Transverse colon (tissue), 3 donors: ENCODE measurements at regions not wholly inside any gene's neighbourhood (a gene's known extent, or its start where the extent isn't known, plus 50 kb on each side); places are given as distances from the start of the nearest gene placed in this dataset.

ENCODE experiments used
- POLR2A ChIP-seq: fragments of 450-650 bp; IDR thresholded peaks from one replicate; pipeline ENCODE4 v1.6.1; 2016; ENCODE audit warnings: antibody characterized with exemption, mild to moderate bottlenecking, moderate library complexity
- TF ChIP-seq, protein P1 (sequence below), 5 experiments: fragments of 200-600 bp in 3 of 5; fragments of 450-650 bp in 2 of 5; sonication (generic) in 3 of 5; IDR thresholded peaks; 1 replicate in 2 of 5; 2 replicates in 3 of 5; pipeline ENCODE4 v1.5.1; 2016 to 2017; ENCODE audit warnings: antibody characterized with exemption in 5 of 5, inconsistent platforms in 3 of 5, mild to moderate bottlenecking in 2 of 5, moderate library complexity in 1 of 5

GRCh38 chr7:33766405-33766804 lies 138.9 kb upstream of the BMPER start:
- TF ChIP-seq POLR2A, result no peak
- TF ChIP-seq, protein P1, sequence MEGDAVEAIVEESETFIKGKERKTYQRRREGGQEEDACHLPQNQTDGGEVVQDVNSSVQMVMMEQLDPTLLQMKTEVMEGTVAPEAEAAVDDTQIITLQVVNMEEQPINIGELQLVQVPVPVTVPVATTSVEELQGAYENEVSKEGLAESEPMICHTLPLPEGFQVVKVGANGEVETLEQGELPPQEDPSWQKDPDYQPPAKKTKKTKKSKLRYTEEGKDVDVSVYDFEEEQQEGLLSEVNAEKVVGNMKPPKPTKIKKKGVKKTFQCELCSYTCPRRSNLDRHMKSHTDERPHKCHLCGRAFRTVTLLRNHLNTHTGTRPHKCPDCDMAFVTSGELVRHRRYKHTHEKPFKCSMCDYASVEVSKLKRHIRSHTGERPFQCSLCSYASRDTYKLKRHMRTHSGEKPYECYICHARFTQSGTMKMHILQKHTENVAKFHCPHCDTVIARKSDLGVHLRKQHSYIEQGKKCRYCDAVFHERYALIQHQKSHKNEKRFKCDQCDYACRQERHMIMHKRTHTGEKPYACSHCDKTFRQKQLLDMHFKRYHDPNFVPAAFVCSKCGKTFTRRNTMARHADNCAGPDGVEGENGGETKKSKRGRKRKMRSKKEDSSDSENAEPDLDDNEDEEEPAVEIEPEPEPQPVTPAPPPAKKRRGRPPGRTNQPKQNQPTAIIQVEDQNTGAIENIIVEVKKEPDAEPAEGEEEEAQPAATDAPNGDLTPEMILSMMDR (IDR thresholded peaks at IDR 0.05), result no peak
